WTC11 (cell line): ENCODE measurements at regions not wholly inside any gene's neighbourhood (a gene's known extent, or its start where the extent isn't known, plus 50 kb on each side); places are given as distances from the start of the nearest gene placed in this dataset.

Source experiments
- ATAC-seq: fragments of 200-7000 bp; cut with Tn5 transposase; 2 replicates; pipeline ENCODE4 v1.10.0; 2021; ENCODE audit warnings: mild to moderate bottlenecking, moderate library complexity
- CTCF ChIA-PET: fragments of 300-600 bp; sonication (Branson Sonifier 250); formaldehyde crosslinking; loops from one replicate; lab custom pipeline; 2021; ENCODE audit warnings: antibody characterized with exemption; lab: Charles Lee
- POLR2A ChIA-PET: fragments of 350-600 bp; sonication (Branson Sonifier 250); formaldehyde crosslinking; loops from one replicate; lab custom pipeline; 2021; ENCODE audit warnings: antibody characterized with exemption; lab: Charles Lee
- DNase-seq: peaks from one replicate; pipeline ENCODE4 v3.0.0; 2021; ENCODE audit warnings: low spot score
- H3K27ac Mint-ChIP-seq: 2 replicates; pipeline ENCODE4 v1.8.0; 2021; ENCODE audit warnings: mixed read lengths
- H3K27me3 Mint-ChIP-seq: 2 replicates; pipeline ENCODE4 v1.8.0; 2021; ENCODE audit warnings: low read depth, mild to moderate bottlenecking, moderate library complexity, mixed read lengths
- H3K36me3 Mint-ChIP-seq: 2 replicates; pipeline ENCODE4 v1.8.0; 2021; ENCODE audit warnings: mixed read lengths
- H3K4me1 Mint-ChIP-seq: 2 replicates; pipeline ENCODE4 v1.8.0; 2022; ENCODE audit warnings: mixed read lengths
- H3K4me3 Mint-ChIP-seq: 2 replicates; pipeline ENCODE4 v1.8.0; 2021; ENCODE audit warnings: mild to moderate bottlenecking, moderate library complexity, mixed read lengths
- H3K9me3 Mint-ChIP-seq: 2 replicates; pipeline ENCODE4 v1.8.0; 2021; ENCODE audit warnings: mixed read lengths
- AR ChIP-seq: fragments of 250-450 bp; sonication (Bioruptor Pico); IDR thresholded peaks from 2 replicates; pipeline ENCODE4 v1.9.0; 2021; ENCODE audit warnings: mild to moderate bottlenecking
- CBFB ChIP-seq: sonication (generic); formaldehyde crosslinking; IDR thresholded peaks from 2 replicates; pipeline ENCODE4 v1.8.1; 2022; ENCODE audit warnings: mild to moderate bottlenecking, low read depth, missing genetic modification reagents
- CREM ChIP-seq: sonication (generic); formaldehyde crosslinking; IDR thresholded peaks from 2 replicates; pipeline ENCODE4 v1.8.1; 2022; ENCODE audit warnings: mild to moderate bottlenecking, missing genetic modification reagents, moderate library complexity
- EMX1 ChIP-seq: fragments of 250-450 bp; sonication (Bioruptor Pico); IDR thresholded peaks from 2 replicates; pipeline ENCODE4 v1.8.0; 2021; ENCODE audit warnings: mild to moderate bottlenecking
- GABPB1 ChIP-seq: sonication (generic); formaldehyde crosslinking; IDR thresholded peaks from 2 replicates; pipeline ENCODE4 v1.8.1; 2023; ENCODE audit warnings: mild to moderate bottlenecking, missing genetic modification reagents
- MXD4 ChIP-seq: fragments of 250-450 bp; sonication (Bioruptor Pico); IDR thresholded peaks from 2 replicates; pipeline ENCODE4 v1.8.0; 2021; ENCODE audit warnings: mild to moderate bottlenecking, moderate library complexity, borderline replicate concordance
- PRDM15 ChIP-seq: sonication (generic); formaldehyde crosslinking; IDR thresholded peaks from 2 replicates; pipeline ENCODE4 v1.8.0; 2022; ENCODE audit warnings: missing genetic modification reagents
- PRRX2 ChIP-seq: fragments of 250-450 bp; sonication (Bioruptor Pico); IDR thresholded peaks from 2 replicates; pipeline ENCODE4 v1.8.0; 2021; ENCODE audit warnings: mild to moderate bottlenecking
- SOX15 ChIP-seq: fragments of 250-450 bp; sonication (Bioruptor Pico); IDR thresholded peaks from 2 replicates; pipeline ENCODE4 v1.9.0; 2021; ENCODE audit warnings: mild to moderate bottlenecking
- ZNF232 ChIP-seq: sonication (generic); formaldehyde crosslinking; IDR thresholded peaks from 2 replicates; pipeline ENCODE4 v1.8.0; 2022; ENCODE audit warnings: mild to moderate bottlenecking, missing genetic modification reagents
- TF ChIP-seq, protein P1 (sequence below): sonication (generic); formaldehyde crosslinking; IDR thresholded peaks from 2 replicates; pipeline ENCODE4 v1.8.1; 2023; ENCODE audit warnings: mild to moderate bottlenecking, missing genetic modification reagents
- TF ChIP-seq, protein P2 (sequence below): sonication (generic); formaldehyde crosslinking; IDR thresholded peaks from 2 replicates; pipeline ENCODE4 v1.8.1; 2022; ENCODE audit warnings: missing genetic modification reagents, borderline replicate concordance
- TF ChIP-seq, protein P3 (sequence below): sonication (generic); formaldehyde crosslinking; conservative IDR thresholded peaks from 2 replicates; pipeline ENCODE4 v1.8.1; 2022; ENCODE audit warnings: mild to moderate bottlenecking, missing genetic modification reagents
- TF ChIP-seq, protein P4 (sequence below): sonication (generic); formaldehyde crosslinking; IDR thresholded peaks from 2 replicates; pipeline ENCODE4 v1.8.0; 2022; ENCODE audit warnings: mild to moderate bottlenecking, missing genetic modification reagents
- TF ChIP-seq, protein P5 (sequence below): fragments of 250-450 bp; sonication (Bioruptor Pico); IDR thresholded peaks from 2 replicates; pipeline ENCODE4 v1.8.0; 2021; ENCODE audit warnings: mild to moderate bottlenecking

GRCh38 chr7:118671149-118671548 lies 446.6 kb downstream of the ANKRD7 start:
- Mint-ChIP-seq H3K27ac (no peak overlapping the region), H3K27me3 (no peaks in the 10 kb centered on the region), H3K36me3 (no peaks in the 10 kb centered on the region), H3K9me3 (no peaks in the 10 kb centered on the region), H3K4me1 (no peaks in the 10 kb centered on the region), H3K4me3 (no peak overlapping the region)
- POLR2A ChIA-PET: interaction anchor here (0.6 kb wide), 1 partner anchor 106 kb away, joined by 3 read pairs; no protein-coding TSS in a partner anchor
- CTCF ChIA-PET: no interaction called here
- ATAC-seq (no peak), DNase-seq (no peak)
- no peak for TF ChIP-seq CREM
- TF ChIP-seq, protein P1, sequence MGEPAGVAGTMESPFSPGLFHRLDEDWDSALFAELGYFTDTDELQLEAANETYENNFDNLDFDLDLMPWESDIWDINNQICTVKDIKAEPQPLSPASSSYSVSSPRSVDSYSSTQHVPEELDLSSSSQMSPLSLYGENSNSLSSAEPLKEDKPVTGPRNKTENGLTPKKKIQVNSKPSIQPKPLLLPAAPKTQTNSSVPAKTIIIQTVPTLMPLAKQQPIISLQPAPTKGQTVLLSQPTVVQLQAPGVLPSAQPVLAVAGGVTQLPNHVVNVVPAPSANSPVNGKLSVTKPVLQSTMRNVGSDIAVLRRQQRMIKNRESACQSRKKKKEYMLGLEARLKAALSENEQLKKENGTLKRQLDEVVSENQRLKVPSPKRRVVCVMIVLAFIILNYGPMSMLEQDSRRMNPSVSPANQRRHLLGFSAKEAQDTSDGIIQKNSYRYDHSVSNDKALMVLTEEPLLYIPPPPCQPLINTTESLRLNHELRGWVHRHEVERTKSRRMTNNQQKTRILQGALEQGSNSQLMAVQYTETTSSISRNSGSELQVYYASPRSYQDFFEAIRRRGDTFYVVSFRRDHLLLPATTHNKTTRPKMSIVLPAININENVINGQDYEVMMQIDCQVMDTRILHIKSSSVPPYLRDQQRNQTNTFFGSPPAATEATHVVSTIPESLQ (CRISPR knock-in tag): no peak

- Mint-ChIP-seq H3K27me3 (no peaks in the 10 kb centered on the region), H3K27ac (no peak overlapping the region), H3K4me1 (no peaks in the 10 kb centered on the region), H3K4me3 (no peak overlapping the region), H3K36me3 (no peaks in the 10 kb centered on the region), H3K9me3 (no peaks in the 10 kb centered on the region)
- no peak for DNase-seq
- no peak for ATAC-seq
- POLR2A ChIA-PET: no interaction called here
- CTCF ChIA-PET: no interaction called here
- no peak for TF ChIP-seq PRDM15 (CRISPR knock-in tag)
- TF ChIP-seq MXD4 (CRISPR knock-in tag): no peak
- TF ChIP-seq, protein P2, sequence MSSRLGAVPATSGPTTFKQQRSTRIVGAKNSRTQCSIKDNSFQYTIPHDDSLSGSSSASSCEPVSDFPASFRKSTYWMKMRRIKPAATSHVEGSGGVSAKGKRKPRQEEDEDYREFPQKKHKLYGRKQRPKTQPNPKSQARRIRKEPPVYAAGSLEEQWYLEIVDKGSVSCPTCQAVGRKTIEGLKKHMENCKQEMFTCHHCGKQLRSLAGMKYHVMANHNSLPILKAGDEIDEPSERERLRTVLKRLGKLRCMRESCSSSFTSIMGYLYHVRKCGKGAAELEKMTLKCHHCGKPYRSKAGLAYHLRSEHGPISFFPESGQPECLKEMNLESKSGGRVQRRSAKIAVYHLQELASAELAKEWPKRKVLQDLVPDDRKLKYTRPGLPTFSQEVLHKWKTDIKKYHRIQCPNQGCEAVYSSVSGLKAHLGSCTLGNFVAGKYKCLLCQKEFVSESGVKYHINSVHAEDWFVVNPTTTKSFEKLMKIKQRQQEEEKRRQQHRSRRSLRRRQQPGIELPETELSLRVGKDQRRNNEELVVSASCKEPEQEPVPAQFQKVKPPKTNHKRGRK (CRISPR knock-in tag): no peak
- TF ChIP-seq, protein P3, sequence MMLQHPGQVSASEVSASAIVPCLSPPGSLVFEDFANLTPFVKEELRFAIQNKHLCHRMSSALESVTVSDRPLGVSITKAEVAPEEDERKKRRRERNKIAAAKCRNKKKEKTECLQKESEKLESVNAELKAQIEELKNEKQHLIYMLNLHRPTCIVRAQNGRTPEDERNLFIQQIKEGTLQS (CRISPR knock-in tag): no peak
- TF ChIP-seq GABPB1 (CRISPR knock-in tag): no peak
- no peak for TF ChIP-seq AR
- TF ChIP-seq, protein P4, sequence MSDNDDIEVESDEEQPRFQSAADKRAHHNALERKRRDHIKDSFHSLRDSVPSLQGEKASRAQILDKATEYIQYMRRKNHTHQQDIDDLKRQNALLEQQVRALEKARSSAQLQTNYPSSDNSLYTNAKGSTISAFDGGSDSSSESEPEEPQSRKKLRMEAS (CRISPR knock-in tag): no peak
- TF ChIP-seq SOX15 (CRISPR knock-in tag): no peak
- TF ChIP-seq PRRX2 (CRISPR knock-in tag): no peak
- TF ChIP-seq EMX1 (CRISPR knock-in tag): no peak
- TF ChIP-seq, protein P5, sequence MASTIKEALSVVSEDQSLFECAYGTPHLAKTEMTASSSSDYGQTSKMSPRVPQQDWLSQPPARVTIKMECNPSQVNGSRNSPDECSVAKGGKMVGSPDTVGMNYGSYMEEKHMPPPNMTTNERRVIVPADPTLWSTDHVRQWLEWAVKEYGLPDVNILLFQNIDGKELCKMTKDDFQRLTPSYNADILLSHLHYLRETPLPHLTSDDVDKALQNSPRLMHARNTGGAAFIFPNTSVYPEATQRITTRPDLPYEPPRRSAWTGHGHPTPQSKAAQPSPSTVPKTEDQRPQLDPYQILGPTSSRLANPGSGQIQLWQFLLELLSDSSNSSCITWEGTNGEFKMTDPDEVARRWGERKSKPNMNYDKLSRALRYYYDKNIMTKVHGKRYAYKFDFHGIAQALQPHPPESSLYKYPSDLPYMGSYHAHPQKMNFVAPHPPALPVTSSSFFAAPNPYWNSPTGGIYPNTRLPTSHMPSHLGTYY (CRISPR knock-in tag): no peak
- TF ChIP-seq CBFB (CRISPR knock-in tag): no peak
- TF ChIP-seq ZNF232 (CRISPR knock-in tag): no peak
These were observed 460.3 kb downstream of the ANKRD7 start for GRCh38 chr7:118684796-118685195.
